HG02642 (cell line): ENCODE measurements at regions not wholly inside any gene's neighbourhood (a gene's known extent, or its start where the extent isn't known, plus 50 kb on each side); places are given as distances from the start of the nearest gene placed in this dataset.
A peak's percentile ranks its signal among the peaks of the same experiment; 100 is the strongest.

ENCODE experiments used
- ATAC-seq: cut with Tn5 transposase; IDR thresholded peaks from one replicate; pipeline ENCODE4 v1.9.1; 2021; ENCODE audit warnings: mild to moderate bottlenecking; ENCODE audit not compliant: unreplicated experiment, poor library complexity

- no peak for ATAC-seq
These were observed 209.4 kb downstream of the DTWD2 start for GRCh38 chr5:118778941-118779340.

GRCh38 chr5:118777189-118777736 lies 211.1 kb downstream of the DTWD2 start:
- no peak for ATAC-seq

- ATAC-seq: peak; percentile 72
These were observed 211.6 kb downstream of the DTWD2 start for GRCh38 chr5:118776755-118777154.

- ATAC-seq: no peak
These were observed 212.4 kb downstream of the DTWD2 start for GRCh38 chr5:118775790-118776499.

GRCh38 chr5:118768607-118769175 lies 219.7 kb downstream of the DTWD2 start:
- no peak for ATAC-seq

GRCh38 chr5:118762291-118762690 lies 226.1 kb downstream of the DTWD2 start:
- no peak for ATAC-seq

- ATAC-seq: no peak
These were observed 226.5 kb downstream of the DTWD2 start for GRCh38 chr5:118761814-118762213.

- ATAC-seq: no peak
These were observed 235.4 kb downstream of the DTWD2 start for GRCh38 chr5:118752969-118753368.

GRCh38 chr5:118736396-118736795 lies 252.0 kb downstream of the DTWD2 start:
- ATAC-seq: no peak

- ATAC-seq: no peak
These were observed 255.0 kb downstream of the DTWD2 start for GRCh38 chr5:118733394-118733793.

GRCh38 chr5:118728191-118728590 lies 260.2 kb downstream of the DTWD2 start:
- ATAC-seq: no peak

- no peak for ATAC-seq
These were observed 261.5 kb downstream of the DTWD2 start for GRCh38 chr5:118726891-118727290.

- peak; percentile 81 for ATAC-seq
These were observed 265.4 kb downstream of the DTWD2 start for GRCh38 chr5:118723021-118723338.

GRCh38 chr5:118722122-118723020 lies 266.0 kb downstream of the DTWD2 start:
- ATAC-seq: peak; percentile 63

- no peak for ATAC-seq
These were observed 276.6 kb downstream of the DTWD2 start for GRCh38 chr5:118711727-118712126.

GRCh38 chr5:118705959-118706667 lies 282.2 kb downstream of the DTWD2 start:
- ATAC-seq: no peak

- no peak for ATAC-seq
These were observed 285.1 kb downstream of the DTWD2 start for GRCh38 chr5:118703241-118703640.

- ATAC-seq: no peak
These were observed 286.6 kb downstream of the DTWD2 start for GRCh38 chr5:118701791-118702190.

GRCh38 chr5:118700510-118700909 lies 287.8 kb downstream of the DTWD2 start:
- ATAC-seq: no peak

- no peak for ATAC-seq
These were observed 289.6 kb downstream of the DTWD2 start for GRCh38 chr5:118698774-118699173.
